ENCODE measurements at regions not wholly inside any gene's neighbourhood (a gene's known extent, or its start where the extent isn't known, plus 50 kb on each side); places are given as distances from the start of the nearest gene placed in this dataset.

- TF ChIP-seq CTCF (IDR thresholded peaks at IDR 0.05; ENCODE audit: low read depth, low read length, poor library complexity, severe bottlenecking), result no peak
- no peak for TF ChIP-seq EZH2phosphoT487 (IDR thresholded peaks at IDR 0.05; ENCODE audit: borderline replicate concordance, low read length)
These were observed 336.6 kb downstream of the DSC3 start for GRCh38 chr18:30705943-30706342.

All from DOHH2 (cell line).